HCT116 (cell line): ENCODE measurements at regions not wholly inside any gene's neighbourhood (a gene's known extent, or its start where the extent isn't known, plus 50 kb on each side); places are given as distances from the start of the nearest gene placed in this dataset.

Experiments
- ATAC-seq: fragments of 200-7000 bp; cut with Tn5 transposase; 2 replicates; pipeline ENCODE4 v1.9.1; 2020; ENCODE audit warnings: mild to moderate bottlenecking, moderate library complexity
- BruUV-seq: library from RNA; stranded (reverse); fragments of 400-500 nt; replicated peaks from 2 replicates; lab custom pipeline; 2021; lab: Mats Ljungman, UMichigan
- CTCF ChIA-PET: fragments of 300-600 bp; sonication (Branson Sonifier 250); formaldehyde crosslinking; loops from one replicate; lab custom pipeline; 2021; ENCODE audit warnings: antibody characterized with exemption; lab: Charles Lee
- POLR2A ChIA-PET: fragments of 300-600, 350-600 bp; sonication (Branson Sonifier 250); formaldehyde crosslinking; loops from one replicate; lab custom pipeline; 2021; ENCODE audit warnings: antibody characterized with exemption; lab: Charles Lee
- RAD21 ChIA-PET, 2 experiments: fragments of 300-600 bp; sonication (Branson Sonifier 250); formaldehyde crosslinking; loops; one replicate each; lab custom pipeline; 2023; ENCODE audit warnings: low total read pairs in 2 of 2; ENCODE audit not compliant: uncharacterized antibody in 2 of 2, unreplicated experiment in 2 of 2, low non-redundant PET in 1 of 2; lab: Charles Lee
- DNase-seq: peaks from one replicate; pipeline ENCODE4 v3.0.0-alpha.2; 2010; ENCODE audit warnings: low read depth, low spot score
- H2AFZ ChIP-seq: fragments of 200-600 bp; shearing (Covaris generic), sonication (generic); 2 replicates; pipeline ENCODE4 v1.6.1; 2017; ENCODE audit warnings: low read depth, mixed run types, mixed read lengths, antibody characterized with exemption, low read length; ENCODE audit not compliant: poor library complexity, severe bottlenecking
- H3K27ac ChIP-seq: 2 replicates; pipeline ENCODE4 v1.5.1; 2012; ENCODE audit warnings: low read depth, low read length
- H3K27me3 ChIP-seq: fragments of 200-600 bp; sonication (generic); 2 replicates; pipeline ENCODE4 v1.6.1; 2016; ENCODE audit warnings: mixed run types, low read length, mixed read lengths; ENCODE audit not compliant: insufficient read depth
- H3K36me3 ChIP-seq, 2 experiments: fragments of 200-500 bp in 1 of 2; fragments of 200-600 bp in 1 of 2; sonication (Bioruptor generic) in 1 of 2; sonication (generic) in 1 of 2; 2 replicates each; pipeline versions ENCODE4 v1.5.1 to v1.6.1; 2014 to 2016; ENCODE audit warnings: low read length in 2 of 2, inconsistent platforms in 1 of 2, mixed read lengths in 1 of 2, mixed run types in 1 of 2; ENCODE audit not compliant: insufficient read depth in 2 of 2, control insufficient read depth in 1 of 2
- H3K4me1 ChIP-seq, 2 experiments: fragments of 200-600 bp in 1 of 2; sonication (generic) in 1 of 2; 2 replicates each; pipeline versions ENCODE4 v1.5.1 to v1.6.1; 2012 to 2017; ENCODE audit warnings: low read length in 2 of 2, inconsistent platforms in 1 of 2, mild to moderate bottlenecking in 1 of 2, mixed read lengths in 1 of 2, mixed run types in 1 of 2, moderate library complexity in 1 of 2; ENCODE audit not compliant: insufficient read depth in 2 of 2, control insufficient read depth in 1 of 2
- H3K4me2 ChIP-seq: fragments of 200-600 bp; sonication (generic); 2 replicates; pipeline ENCODE4 v1.6.1; 2017; ENCODE audit warnings: mixed run types, low read length, mixed read lengths
- H3K4me3 ChIP-seq, 2 experiments: fragments of 200-600 bp in 1 of 2; sonication (generic) in 1 of 2; replicated peaks in 1 of 2; 2 replicates each; pipeline ENCODE4 v1.5.1; 2011 to 2016; ENCODE audit warnings: low read length in 2 of 2, control low read depth in 1 of 2, low read depth in 1 of 2, mild to moderate bottlenecking in 1 of 2, mixed read lengths in 1 of 2, mixed run types in 1 of 2
- H3K79me2 ChIP-seq: fragments of 200-600 bp; sonication (generic); 2 replicates; pipeline ENCODE4 v1.6.1; 2017; ENCODE audit warnings: mild to moderate bottlenecking, mixed run types, low read length, moderate library complexity, mixed read lengths; ENCODE audit not compliant: insufficient read depth
- H3K9ac ChIP-seq: fragments of 200-600 bp; sonication (generic); 2 replicates; pipeline ENCODE4 v1.6.1; 2016; ENCODE audit warnings: low read length, mixed read lengths
- H3K9me2 ChIP-seq: fragments of 200-600 bp; sonication (generic), shearing (Covaris generic); 2 replicates; pipeline ENCODE4 v1.6.1; 2017; ENCODE audit warnings: mixed run types, mild to moderate bottlenecking, moderate library complexity; ENCODE audit not compliant: insufficient read depth
- H3K9me3 ChIP-seq, 2 experiments: fragments of 200-500 bp in 1 of 2; fragments of 200-600 bp in 1 of 2; sonication (Bioruptor generic) in 1 of 2; sonication (generic) in 1 of 2; 2 replicates each; pipeline ENCODE4 v1.6.1; 2014 to 2017; ENCODE audit warnings: low read length in 2 of 2, mixed read lengths in 2 of 2, inconsistent platforms in 1 of 2, low read depth in 1 of 2, mild to moderate bottlenecking in 1 of 2, mixed run types in 1 of 2, moderate library complexity in 1 of 2; ENCODE audit not compliant: control insufficient read depth in 1 of 2, insufficient read depth in 1 of 2
- H4K20me1 ChIP-seq: fragments of 200-600 bp; sonication (generic), shearing (Covaris generic); 2 replicates; pipeline ENCODE4 v1.6.1; 2017; ENCODE audit warnings: mixed run types, mild to moderate bottlenecking, moderate library complexity; ENCODE audit not compliant: insufficient read depth
- CEBPB ChIP-seq: IDR thresholded peaks from 2 replicates; pipeline ENCODE4 v1.6.1; 2012; ENCODE audit warnings: low read depth
- EGR1 ChIP-seq: IDR thresholded peaks from 2 replicates; pipeline ENCODE4 v1.6.1; 2012; ENCODE audit warnings: low read depth
- EZH2 ChIP-seq: fragments of 200-600 bp; sonication (generic); IDR thresholded peaks from 2 replicates; pipeline ENCODE4 v1.6.1; 2017; ENCODE audit warnings: antibody characterized with exemption, mixed run types
- EZH2phosphoT487 ChIP-seq: fragments of 200-600 bp; IDR thresholded peaks from 2 replicates; pipeline ENCODE4 v1.6.1; 2018; ENCODE audit warnings: antibody characterized with exemption, borderline replicate concordance
- FOSL1 ChIP-seq: IDR thresholded peaks from 2 replicates; pipeline ENCODE4 v1.6.1; 2012; ENCODE audit warnings: low read depth
- POLR2A ChIP-seq: IDR thresholded peaks from 2 replicates; pipeline ENCODE4 v1.7.0; 2011; ENCODE audit warnings: borderline replicate concordance; ENCODE audit not compliant: insufficient read depth, insufficient read length; ENCODE audit errors: extremely low read depth
- POLR2AphosphoS5 ChIP-seq: IDR thresholded peaks from 2 replicates; pipeline ENCODE4 v1.6.1; 2011; ENCODE audit warnings: mild to moderate bottlenecking, low read depth, low read length, moderate library complexity
- RAD21 ChIP-seq: IDR thresholded peaks from 2 replicates; pipeline ENCODE4 v1.6.1; 2012; ENCODE audit warnings: low read depth, mild to moderate bottlenecking
- SIN3A ChIP-seq: IDR thresholded peaks from 2 replicates; pipeline ENCODE4 v1.6.1; 2012; ENCODE audit warnings: low read depth
- SRF ChIP-seq: IDR thresholded peaks from 2 replicates; pipeline ENCODE4 v1.6.1; 2012; ENCODE audit warnings: low read depth
- TCF7L2 ChIP-seq: IDR thresholded peaks from 2 replicates; pipeline ENCODE4 v1.7.0; 2011; ENCODE audit warnings: borderline replicate concordance, inconsistent platforms; ENCODE audit not compliant: insufficient read depth, insufficient read length; ENCODE audit errors: extremely low read depth
- YY1 ChIP-seq: IDR thresholded peaks from 2 replicates; pipeline ENCODE4 v1.6.1; 2011; ENCODE audit warnings: low read length, low read depth, moderate library complexity, mild to moderate bottlenecking; ENCODE audit not compliant: insufficient replicate concordance; ENCODE audit errors: extremely low read depth
- ZFX ChIP-seq: fragments of 450-650 bp; IDR thresholded peaks from 2 replicates; pipeline ENCODE4 v1.6.1; 2017
- ZNF274 ChIP-seq: fragments of 200-500 bp; sonication (Bioruptor generic); IDR thresholded peaks from 2 replicates; pipeline ENCODE4 v1.6.1; 2014; ENCODE audit warnings: mild to moderate bottlenecking, low read depth, low read length, inconsistent platforms
- intact Hi-C: fragments of 100-400 bp; cut with micrococcal nuclease; formaldehyde crosslinking; loops from 2 replicates; pipeline ENCODE4 v1.10.0; 2022
- TF ChIP-seq, protein P1 (sequence below): IDR thresholded peaks from 2 replicates; pipeline ENCODE4 v1.6.1; 2011; ENCODE audit warnings: mild to moderate bottlenecking, low read length, moderate library complexity; ENCODE audit not compliant: insufficient replicate concordance; ENCODE audit errors: extremely low read depth
- TF ChIP-seq, protein P2 (sequence below): IDR thresholded peaks from 2 replicates; pipeline ENCODE4 v1.6.1; 2012

DNA sequence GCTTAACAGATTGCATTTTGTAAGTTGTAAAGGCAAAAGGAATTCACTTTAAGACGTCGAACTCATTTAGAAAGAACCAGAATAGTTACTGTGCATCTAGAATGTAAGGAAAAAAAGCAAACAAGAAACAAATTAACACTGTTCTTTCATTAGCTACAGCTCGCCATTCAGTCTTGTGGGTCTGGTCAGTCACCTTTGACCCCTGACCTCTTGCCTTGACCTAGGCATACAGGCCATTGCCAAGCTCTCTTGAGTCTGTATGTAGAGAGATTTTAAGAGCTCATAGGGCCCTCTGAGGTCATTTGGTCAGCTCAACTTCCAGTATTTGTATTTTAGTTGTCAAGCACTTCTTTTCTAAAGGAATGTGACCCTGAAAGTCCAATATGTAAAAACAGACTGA, 318.7 kb downstream of the DHX35 start:
- no peak overlapping the region for H3K27ac ChIP-seq
- intact Hi-C loops: no loop called here
- TF ChIP-seq POLR2A (no peak), EZH2phosphoT487 (no peak), SIN3A (no peak)
- no TSS peak for BruUV-seq
- no peak overlapping the region for H3K9ac ChIP-seq
- no peaks in the 10 kb centered on the region for H3K79me2 ChIP-seq
- H3K4me3 ChIP-seq: no peak overlapping the region
- no peak for DNase-seq
- no peaks in the 10 kb centered on the region for H3K9me2 ChIP-seq
- CTCF ChIA-PET: no interaction called here
- ATAC-seq: no peak
- H4K20me1 ChIP-seq: no peaks in the 10 kb centered on the region
- H3K9me3 ChIP-seq: no peaks in the 10 kb centered on the region
- H3K27me3 ChIP-seq: peaks cover 16% of the 10 kb centered on the region
- POLR2A ChIA-PET: no interaction called here
- no peak overlapping the region for H3K4me2 ChIP-seq
- no peak overlapping the region for H2AFZ ChIP-seq
- no peaks in the 10 kb centered on the region for H3K36me3 ChIP-seq
- H3K4me1 ChIP-seq: no peaks in the 10 kb centered on the region
- RAD21 ChIA-PET: no interaction called here

DNA sequence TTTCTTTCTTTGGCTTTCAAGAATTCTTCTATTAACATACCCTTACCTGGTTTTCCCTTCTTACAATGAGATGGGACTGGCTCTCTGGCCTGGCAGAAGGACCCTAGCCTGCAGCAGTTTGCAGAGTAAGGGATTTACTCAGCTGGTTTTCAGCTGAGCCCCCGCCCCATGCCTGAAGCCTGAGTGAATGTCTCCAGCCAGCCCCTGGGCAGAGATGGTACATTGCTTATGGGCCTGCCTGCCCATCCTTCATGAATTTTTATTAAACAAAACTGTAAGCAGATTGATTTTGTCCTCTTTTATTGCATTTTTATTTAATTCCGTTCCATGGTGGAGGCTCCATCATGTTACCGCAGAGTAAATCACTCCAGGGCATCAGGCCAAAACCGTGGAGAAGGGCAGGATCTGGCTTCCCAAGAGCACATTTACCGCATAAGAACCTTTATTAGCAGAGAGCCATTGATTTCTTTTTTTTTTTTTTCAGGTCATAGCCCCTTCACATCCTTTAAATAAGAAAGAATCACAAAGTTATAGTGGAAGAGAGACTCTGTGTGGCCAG, 316.2 kb downstream of the DHX35 start:
- intact Hi-C loops: loop anchor here (5.0 kb wide), 1 partner anchor 1414 kb away; no protein-coding TSS in a partner anchor
- ATAC-seq: no peak
- no peaks in the 10 kb centered on the region for H3K9me2 ChIP-seq
- BruUV-seq: no TSS peak
- no peaks in the 10 kb centered on the region for H3K9me3 ChIP-seq
- no peak overlapping the region for H3K9ac ChIP-seq
- ChIA-PET RAD21 (no interaction called here), CTCF (interaction anchor here (0.9 kb wide), 1 partner anchor 14 kb away, joined by 3 read pairs; no protein-coding TSS in a partner anchor), POLR2A (no interaction called here)
- H3K36me3 ChIP-seq: no peaks in the 10 kb centered on the region
- H3K27me3 ChIP-seq: peaks cover 21% of the 10 kb centered on the region
- no peak overlapping the region for H3K4me2 ChIP-seq
- H3K4me3 ChIP-seq: no peak overlapping the region
- no peaks in the 10 kb centered on the region for H3K4me1 ChIP-seq
- H4K20me1 ChIP-seq: no peaks in the 10 kb centered on the region
- H2AFZ ChIP-seq: no peak overlapping the region
- no peak overlapping the region for H3K27ac ChIP-seq
- DNase-seq: no peak
- no peaks in the 10 kb centered on the region for H3K79me2 ChIP-seq
- no peak for TF ChIP-seq EGR1
- TF ChIP-seq ZNF274: no peak
- TF ChIP-seq, protein P1, sequence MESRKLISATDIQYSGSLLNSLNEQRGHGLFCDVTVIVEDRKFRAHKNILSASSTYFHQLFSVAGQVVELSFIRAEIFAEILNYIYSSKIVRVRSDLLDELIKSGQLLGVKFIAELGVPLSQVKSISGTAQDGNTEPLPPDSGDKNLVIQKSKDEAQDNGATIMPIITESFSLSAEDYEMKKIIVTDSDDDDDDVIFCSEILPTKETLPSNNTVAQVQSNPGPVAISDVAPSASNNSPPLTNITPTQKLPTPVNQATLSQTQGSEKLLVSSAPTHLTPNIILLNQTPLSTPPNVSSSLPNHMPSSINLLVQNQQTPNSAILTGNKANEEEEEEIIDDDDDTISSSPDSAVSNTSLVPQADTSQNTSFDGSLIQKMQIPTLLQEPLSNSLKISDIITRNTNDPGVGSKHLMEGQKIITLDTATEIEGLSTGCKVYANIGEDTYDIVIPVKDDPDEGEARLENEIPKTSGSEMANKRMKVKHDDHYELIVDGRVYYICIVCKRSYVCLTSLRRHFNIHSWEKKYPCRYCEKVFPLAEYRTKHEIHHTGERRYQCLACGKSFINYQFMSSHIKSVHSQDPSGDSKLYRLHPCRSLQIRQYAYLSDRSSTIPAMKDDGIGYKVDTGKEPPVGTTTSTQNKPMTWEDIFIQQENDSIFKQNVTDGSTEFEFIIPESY: no peak
- no peak for TF ChIP-seq ZFX
- no peak for TF ChIP-seq SIN3A
- no peak for TF ChIP-seq EZH2phosphoT487
- TF ChIP-seq SRF: no peak
- TF ChIP-seq, protein P2, sequence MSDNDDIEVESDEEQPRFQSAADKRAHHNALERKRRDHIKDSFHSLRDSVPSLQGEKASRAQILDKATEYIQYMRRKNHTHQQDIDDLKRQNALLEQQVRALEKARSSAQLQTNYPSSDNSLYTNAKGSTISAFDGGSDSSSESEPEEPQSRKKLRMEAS: no peak
- no peak for TF ChIP-seq FOSL1
- no peak for TF ChIP-seq POLR2A
- no peak for TF ChIP-seq YY1
- TF ChIP-seq EZH2: no peak
- no peak for TF ChIP-seq CEBPB
- no peak for TF ChIP-seq TCF7L2
- TF ChIP-seq RAD21: no peak
- no peak for TF ChIP-seq POLR2AphosphoS5
